ENCODE measurements at regions not wholly inside any gene's neighbourhood (a gene's known extent, or its start where the extent isn't known, plus 50 kb on each side); places are given as distances from the start of the nearest gene placed in this dataset.

GRCh38 chr12:46523863-46524770, 151.5 kb upstream of the SLC38A2 start:
- TF ChIP-seq POLR2AphosphoS5 (IDR thresholded peaks at IDR 0.05; ENCODE audit: low read depth, low read length) (no peak), TAF1 (IDR thresholded peaks at IDR 0.05; ENCODE audit: low read depth, low read length) (no peak), POU2F2 (IDR thresholded peaks at IDR 0.05; ENCODE audit: low read depth, low read length) (no peak), POLR2A (IDR thresholded peaks at IDR 0.05; ENCODE audit: low read depth, low read length) (no peak)

Measured in GM12891 (cell line).